ENCODE measurements at regions not wholly inside any gene's neighbourhood (a gene's known extent, or its start where the extent isn't known, plus 50 kb on each side); places are given as distances from the start of the nearest gene placed in this dataset.

DNA sequence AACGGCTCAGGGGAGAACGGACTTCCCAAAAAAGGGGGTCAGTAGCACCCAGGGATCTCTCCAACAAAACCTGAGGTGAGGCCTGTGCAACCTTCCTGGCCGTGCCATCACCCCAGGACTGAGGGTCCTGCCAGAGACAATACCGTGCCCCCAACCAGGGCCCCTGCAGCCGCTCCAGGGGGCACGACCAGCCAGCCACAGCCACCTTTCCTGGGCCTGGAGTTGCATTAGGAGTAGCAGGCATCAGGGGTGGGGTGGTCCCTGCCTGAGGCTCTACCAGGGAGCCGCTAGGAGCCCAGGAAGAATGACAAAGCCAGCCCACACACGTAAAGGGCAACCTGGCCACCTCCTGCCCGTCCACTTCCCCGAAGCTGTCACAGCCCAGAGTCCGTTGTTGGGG is 137.8 kb downstream of the BRD1 start:
- TF ChIP-seq, protein P1, sequence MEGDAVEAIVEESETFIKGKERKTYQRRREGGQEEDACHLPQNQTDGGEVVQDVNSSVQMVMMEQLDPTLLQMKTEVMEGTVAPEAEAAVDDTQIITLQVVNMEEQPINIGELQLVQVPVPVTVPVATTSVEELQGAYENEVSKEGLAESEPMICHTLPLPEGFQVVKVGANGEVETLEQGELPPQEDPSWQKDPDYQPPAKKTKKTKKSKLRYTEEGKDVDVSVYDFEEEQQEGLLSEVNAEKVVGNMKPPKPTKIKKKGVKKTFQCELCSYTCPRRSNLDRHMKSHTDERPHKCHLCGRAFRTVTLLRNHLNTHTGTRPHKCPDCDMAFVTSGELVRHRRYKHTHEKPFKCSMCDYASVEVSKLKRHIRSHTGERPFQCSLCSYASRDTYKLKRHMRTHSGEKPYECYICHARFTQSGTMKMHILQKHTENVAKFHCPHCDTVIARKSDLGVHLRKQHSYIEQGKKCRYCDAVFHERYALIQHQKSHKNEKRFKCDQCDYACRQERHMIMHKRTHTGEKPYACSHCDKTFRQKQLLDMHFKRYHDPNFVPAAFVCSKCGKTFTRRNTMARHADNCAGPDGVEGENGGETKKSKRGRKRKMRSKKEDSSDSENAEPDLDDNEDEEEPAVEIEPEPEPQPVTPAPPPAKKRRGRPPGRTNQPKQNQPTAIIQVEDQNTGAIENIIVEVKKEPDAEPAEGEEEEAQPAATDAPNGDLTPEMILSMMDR (IDR thresholded peaks at IDR 0.05): no peak
- no peak for TF ChIP-seq POLR2A (IDR thresholded peaks at IDR 0.05)
